ENCODE measurements at regions not wholly inside any gene's neighbourhood (a gene's known extent, or its start where the extent isn't known, plus 50 kb on each side); places are given as distances from the start of the nearest gene placed in this dataset.
A peak's percentile ranks its signal among the peaks of the same experiment; 100 is the strongest.

DNA sequence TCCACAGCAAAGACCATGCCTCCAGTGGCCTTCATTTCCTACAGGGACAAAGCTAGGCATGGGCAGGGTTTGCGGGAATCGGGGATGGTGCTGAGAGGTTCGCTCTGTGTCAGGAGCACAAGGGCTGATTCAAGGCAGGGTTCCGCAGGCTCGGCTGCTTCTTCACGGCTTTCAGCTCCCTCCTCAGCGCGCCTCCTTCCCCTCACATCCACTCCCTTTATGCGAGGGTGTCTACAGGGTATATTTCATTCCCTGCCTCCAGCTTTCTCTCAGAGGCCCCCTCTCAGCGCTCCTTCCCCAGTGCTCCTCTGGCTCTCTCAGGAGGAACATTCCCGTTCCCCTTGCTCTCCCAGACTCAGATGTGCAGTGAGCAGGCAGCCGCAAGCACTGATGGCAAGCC is 78.7 kb upstream of the ASB18 start:
- no TSS peak for BruUV-seq (replicated peaks)
- ChIA-PET CTCF (ENCODE audit: unreplicated experiment) (no interaction called here), POLR2A (no interaction called here)
- no peak overlapping the region for H3K27ac ChIP-seq (ENCODE audit: low read depth, low read length, poor library complexity, severe bottlenecking)
- no peak overlapping the region for H3K4me2 ChIP-seq (ENCODE audit: low read length)
- H3K4me3 ChIP-seq (ENCODE audit: low read depth, low read length, poor library complexity, severe bottlenecking) = no peak overlapping the region
- H3K36me3 ChIP-seq (ENCODE audit: insufficient read depth, low read length) = no peaks in the 10 kb centered on the region
- H4K20me1 ChIP-seq (ENCODE audit: insufficient read depth, low read length) = no peaks in the 10 kb centered on the region
- H3K9me3 ChIP-seq (ENCODE audit: low read length) = no peaks in the 10 kb centered on the region
- no peaks in the 10 kb centered on the region for H3K9me2 ChIP-seq (ENCODE audit: insufficient read depth, low read length)
- no peak overlapping the region for H2AFZ ChIP-seq (ENCODE audit: low read length)
- DNase-seq (ENCODE audit: low spot score) = no peak
- H3K4me1 ChIP-seq (ENCODE audit: insufficient read depth, low read length, poor library complexity, severe bottlenecking) = peaks cover 5% of the 10 kb centered on the region
- intact Hi-C loops (cut with micrococcal nuclease; ENCODE audit: unreplicated experiment) = no loop called here
- TF ChIP-seq EZH2phosphoT487 (IDR thresholded peaks at IDR 0.05; ENCODE audit: borderline replicate concordance, low read depth, low read length) = no peak
- TF ChIP-seq, protein P1, sequence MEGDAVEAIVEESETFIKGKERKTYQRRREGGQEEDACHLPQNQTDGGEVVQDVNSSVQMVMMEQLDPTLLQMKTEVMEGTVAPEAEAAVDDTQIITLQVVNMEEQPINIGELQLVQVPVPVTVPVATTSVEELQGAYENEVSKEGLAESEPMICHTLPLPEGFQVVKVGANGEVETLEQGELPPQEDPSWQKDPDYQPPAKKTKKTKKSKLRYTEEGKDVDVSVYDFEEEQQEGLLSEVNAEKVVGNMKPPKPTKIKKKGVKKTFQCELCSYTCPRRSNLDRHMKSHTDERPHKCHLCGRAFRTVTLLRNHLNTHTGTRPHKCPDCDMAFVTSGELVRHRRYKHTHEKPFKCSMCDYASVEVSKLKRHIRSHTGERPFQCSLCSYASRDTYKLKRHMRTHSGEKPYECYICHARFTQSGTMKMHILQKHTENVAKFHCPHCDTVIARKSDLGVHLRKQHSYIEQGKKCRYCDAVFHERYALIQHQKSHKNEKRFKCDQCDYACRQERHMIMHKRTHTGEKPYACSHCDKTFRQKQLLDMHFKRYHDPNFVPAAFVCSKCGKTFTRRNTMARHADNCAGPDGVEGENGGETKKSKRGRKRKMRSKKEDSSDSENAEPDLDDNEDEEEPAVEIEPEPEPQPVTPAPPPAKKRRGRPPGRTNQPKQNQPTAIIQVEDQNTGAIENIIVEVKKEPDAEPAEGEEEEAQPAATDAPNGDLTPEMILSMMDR (conservative IDR thresholded peaks at IDR 0.05; ENCODE audit: low read length) = no peak
- no peaks in the 10 kb centered on the region for H3K79me2 ChIP-seq (ENCODE audit: insufficient read depth, low read depth, low read length)

DNA sequence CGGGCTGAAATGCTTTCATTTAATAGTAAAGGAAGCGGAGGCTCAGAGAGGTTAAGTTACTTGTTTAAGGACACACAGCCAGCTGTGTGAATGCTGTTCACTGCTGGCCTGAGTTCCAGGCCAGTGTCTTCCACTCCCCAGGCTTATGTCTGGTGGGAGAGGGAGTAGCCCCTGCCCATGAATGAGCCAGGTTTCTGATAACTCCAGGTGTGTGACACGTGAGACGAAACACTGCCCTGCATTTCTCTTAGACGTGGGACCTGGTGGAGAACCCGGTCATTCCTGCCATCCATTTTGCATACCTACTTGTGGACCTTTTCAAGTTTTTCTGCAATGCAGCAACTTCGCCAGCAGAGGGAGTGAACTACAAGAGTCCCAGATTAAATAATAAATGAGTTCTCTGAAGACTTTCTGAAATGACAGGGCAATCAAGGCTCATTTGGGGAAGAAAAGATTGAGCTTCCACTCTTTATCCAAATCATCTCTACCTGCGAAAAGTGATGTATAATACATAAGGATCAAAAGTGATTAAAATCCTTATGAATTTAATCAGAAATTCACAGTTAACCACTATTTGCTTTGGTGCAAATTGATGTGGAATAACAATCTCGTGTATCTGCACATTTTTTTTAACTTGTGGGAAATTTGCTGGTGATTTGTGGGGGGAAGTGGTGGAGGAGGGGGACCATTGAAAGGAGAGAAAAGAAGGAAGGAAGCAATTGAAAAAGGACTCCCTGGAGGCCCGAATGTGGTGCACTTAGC is 79.4 kb upstream of the ASB18 start:
- Histone ChIP-seq H3K79me2 (ENCODE audit: insufficient read depth, low read depth, low read length) (no peaks in the 10 kb centered on the region), H3K4me1 (ENCODE audit: insufficient read depth, low read length, poor library complexity, severe bottlenecking) (peaks cover 5% of the 10 kb centered on the region), H3K9me2 (ENCODE audit: insufficient read depth, low read length) (no peaks in the 10 kb centered on the region), H3K36me3 (ENCODE audit: insufficient read depth, low read length) (no peaks in the 10 kb centered on the region), H3K9me3 (ENCODE audit: low read length) (no peaks in the 10 kb centered on the region), H3K4me2 (ENCODE audit: low read length) (no peak overlapping the region), H3K27ac (ENCODE audit: low read depth, low read length, poor library complexity, severe bottlenecking) (no peak overlapping the region), H2AFZ (ENCODE audit: low read length) (no peak overlapping the region), H3K4me3 (ENCODE audit: low read depth, low read length, poor library complexity, severe bottlenecking) (no peak overlapping the region), H4K20me1 (ENCODE audit: insufficient read depth, low read length) (no peaks in the 10 kb centered on the region)
- TF ChIP-seq, protein P1 (conservative IDR thresholded peaks at IDR 0.05; ENCODE audit: low read length) = peak; percentile 91
- TF ChIP-seq EZH2phosphoT487 (IDR thresholded peaks at IDR 0.05; ENCODE audit: borderline replicate concordance, low read depth, low read length) = no peak
- intact Hi-C loops (cut with micrococcal nuclease; ENCODE audit: unreplicated experiment) = no loop called here
- CTCF ChIA-PET (ENCODE audit: unreplicated experiment) = interaction anchor here (0.5 kb wide), 1 partner anchor 688 kb away, joined by 4 read pairs; no protein-coding TSS in a partner anchor
- peak; percentile 78 for DNase-seq (ENCODE audit: low spot score)
- POLR2A ChIA-PET = interaction anchor here (0.7 kb wide), 1 partner anchor 432 kb away, joined by 4 read pairs; no protein-coding TSS in a partner anchor
- BruUV-seq (replicated peaks) = no TSS peak

DNA sequence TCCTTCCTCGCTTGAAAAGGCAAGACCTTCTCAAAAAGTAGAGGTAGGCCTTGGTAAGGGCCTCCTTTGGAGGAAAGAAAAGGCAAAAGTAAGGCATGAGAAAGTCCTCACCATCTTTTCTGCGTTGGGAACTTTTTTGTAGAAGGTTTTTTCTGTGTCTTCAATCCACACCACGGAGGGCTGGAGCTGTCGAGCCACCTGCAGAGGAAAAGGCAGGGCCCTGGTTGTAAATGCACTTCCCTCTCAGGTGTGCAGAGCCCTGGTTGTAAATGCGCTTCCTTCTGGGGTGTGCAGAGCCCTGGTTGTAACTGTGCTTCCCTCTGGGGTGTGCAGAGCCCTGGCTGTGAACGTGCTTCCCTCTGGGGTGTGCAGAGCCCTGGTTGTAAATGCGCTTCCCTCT is 80.2 kb upstream of the ASB18 start:
- no peaks in the 10 kb centered on the region for H3K9me2 ChIP-seq (ENCODE audit: insufficient read depth, low read length)
- H3K9me3 ChIP-seq (ENCODE audit: low read length) = no peaks in the 10 kb centered on the region
- BruUV-seq (replicated peaks) = no TSS peak
- H3K4me3 ChIP-seq (ENCODE audit: low read depth, low read length, poor library complexity, severe bottlenecking) = no peak overlapping the region
- H3K27ac ChIP-seq (ENCODE audit: low read depth, low read length, poor library complexity, severe bottlenecking) = no peak overlapping the region
- intact Hi-C loops (cut with micrococcal nuclease; ENCODE audit: unreplicated experiment) = no loop called here
- ChIA-PET CTCF (ENCODE audit: unreplicated experiment) (no interaction called here), POLR2A (interaction anchor here (0.6 kb wide), 1 partner anchor 354 kb away, joined by 3 read pairs; no protein-coding TSS in a partner anchor)
- no peaks in the 10 kb centered on the region for H3K36me3 ChIP-seq (ENCODE audit: insufficient read depth, low read length)
- H3K4me2 ChIP-seq (ENCODE audit: low read length) = no peak overlapping the region
- H2AFZ ChIP-seq (ENCODE audit: low read length) = no peak overlapping the region; the same call in 1 of the 2 replicates
- H3K4me1 ChIP-seq (ENCODE audit: insufficient read depth, low read length, poor library complexity, severe bottlenecking) = peaks cover 5% of the 10 kb centered on the region
- no peaks in the 10 kb centered on the region for H3K79me2 ChIP-seq (ENCODE audit: insufficient read depth, low read depth, low read length)
- H4K20me1 ChIP-seq (ENCODE audit: insufficient read depth, low read length) = no peaks in the 10 kb centered on the region
- TF ChIP-seq, protein P1 (conservative IDR thresholded peaks at IDR 0.05; ENCODE audit: low read length) = no peak
- no peak for TF ChIP-seq EZH2phosphoT487 (IDR thresholded peaks at IDR 0.05; ENCODE audit: borderline replicate concordance, low read depth, low read length)
- peak; percentile 25 for DNase-seq (ENCODE audit: low spot score)

Data from OCI-LY7 (cell line).